A673 (cell line): ENCODE measurements at regions not wholly inside any gene's neighbourhood (a gene's known extent, or its start where the extent isn't known, plus 50 kb on each side); places are given as distances from the start of the nearest gene placed in this dataset.

Experiments
- BruUV-seq: library from RNA; stranded (reverse); fragments of 400-500 nt; replicated peaks from 2 replicates; lab custom pipeline; 2021; lab: Mats Ljungman, UMichigan
- CTCF ChIA-PET: fragments of 300-600 bp; sonication (Branson Sonifier 250); formaldehyde crosslinking; loops from one replicate; lab custom pipeline; 2022; ENCODE audit warnings: antibody characterized with exemption; lab: Charles Lee
- POLR2A ChIA-PET: fragments of 300-600 bp; sonication (Branson Sonifier 250); formaldehyde crosslinking; loops from one replicate; lab custom pipeline; 2022; ENCODE audit warnings: antibody characterized with exemption; ENCODE audit not compliant: low non-redundant PET; lab: Charles Lee
- DNase-seq: peaks from one replicate; pipeline ENCODE4 v3.0.0-alpha.2; 2015; ENCODE audit warnings: low spot score
- H3K27ac ChIP-seq: fragments of 200-600 bp; sonication (generic); 2 replicates; pipeline ENCODE4 v1.5.1; 2016; ENCODE audit warnings: mixed run types, low read depth, mild to moderate bottlenecking, mixed read lengths, antibody characterized with exemption, low read length; ENCODE audit not compliant: poor library complexity, severe bottlenecking
- H3K27me3 ChIP-seq: fragments of 200-600 bp; sonication (generic); replicated peaks from 2 replicates; pipeline ENCODE4 v1.6.1; 2017; ENCODE audit warnings: mixed run types, low read depth, mild to moderate bottlenecking, mixed read lengths, antibody characterized with exemption, low read length; ENCODE audit not compliant: insufficient read depth, poor library complexity
- H3K36me3 ChIP-seq: fragments of 200-600 bp; sonication (generic); 2 replicates; pipeline ENCODE4 v1.6.1; 2016; ENCODE audit warnings: mixed run types, mild to moderate bottlenecking, mixed read lengths, antibody characterized with exemption, low read length; ENCODE audit not compliant: insufficient read depth, poor library complexity, severe bottlenecking
- H3K4me1 ChIP-seq: fragments of 200-600 bp; sonication (generic); 2 replicates; pipeline ENCODE4 v1.6.1; 2017; ENCODE audit warnings: mixed run types, mild to moderate bottlenecking, mixed read lengths, antibody characterized with exemption, low read length; ENCODE audit not compliant: insufficient read depth, poor library complexity, severe bottlenecking
- H3K4me3 ChIP-seq: fragments of 200-600 bp; sonication (generic); 2 replicates; pipeline ENCODE4 v1.5.1; 2016; ENCODE audit warnings: low read depth, mixed run types, mild to moderate bottlenecking, mixed read lengths, low read length; ENCODE audit not compliant: poor library complexity, severe bottlenecking
- H3K9me3 ChIP-seq: fragments of 200-600 bp; sonication (generic); 2 replicates; pipeline ENCODE4 v1.6.1; 2016; ENCODE audit warnings: mixed run types, low read depth, mild to moderate bottlenecking, mixed read lengths, antibody characterized with exemption, low read length; ENCODE audit not compliant: poor library complexity, severe bottlenecking
- EZH2 ChIP-seq: fragments of 200-600 bp; sonication (generic); IDR thresholded peaks from 2 replicates; pipeline ENCODE4 v1.6.1; 2017; ENCODE audit warnings: borderline replicate concordance, low read depth, mild to moderate bottlenecking, mixed read lengths, antibody characterized with exemption, low read length; ENCODE audit not compliant: poor library complexity, severe bottlenecking
- intact Hi-C: fragments of 100-400 bp; cut with micrococcal nuclease; formaldehyde crosslinking; loops from one replicate; pipeline ENCODE4 v1.10.0; 2022; ENCODE audit not compliant: unreplicated experiment
- TF ChIP-seq, protein P1 (sequence below): fragments of 300-800, 200-600 bp; sonication (generic); conservative IDR thresholded peaks from 2 replicates; pipeline ENCODE4 v1.5.1; 2017; ENCODE audit warnings: low read depth, mild to moderate bottlenecking, antibody characterized with exemption, low read length, moderate library complexity, mixed read lengths

DNA sequence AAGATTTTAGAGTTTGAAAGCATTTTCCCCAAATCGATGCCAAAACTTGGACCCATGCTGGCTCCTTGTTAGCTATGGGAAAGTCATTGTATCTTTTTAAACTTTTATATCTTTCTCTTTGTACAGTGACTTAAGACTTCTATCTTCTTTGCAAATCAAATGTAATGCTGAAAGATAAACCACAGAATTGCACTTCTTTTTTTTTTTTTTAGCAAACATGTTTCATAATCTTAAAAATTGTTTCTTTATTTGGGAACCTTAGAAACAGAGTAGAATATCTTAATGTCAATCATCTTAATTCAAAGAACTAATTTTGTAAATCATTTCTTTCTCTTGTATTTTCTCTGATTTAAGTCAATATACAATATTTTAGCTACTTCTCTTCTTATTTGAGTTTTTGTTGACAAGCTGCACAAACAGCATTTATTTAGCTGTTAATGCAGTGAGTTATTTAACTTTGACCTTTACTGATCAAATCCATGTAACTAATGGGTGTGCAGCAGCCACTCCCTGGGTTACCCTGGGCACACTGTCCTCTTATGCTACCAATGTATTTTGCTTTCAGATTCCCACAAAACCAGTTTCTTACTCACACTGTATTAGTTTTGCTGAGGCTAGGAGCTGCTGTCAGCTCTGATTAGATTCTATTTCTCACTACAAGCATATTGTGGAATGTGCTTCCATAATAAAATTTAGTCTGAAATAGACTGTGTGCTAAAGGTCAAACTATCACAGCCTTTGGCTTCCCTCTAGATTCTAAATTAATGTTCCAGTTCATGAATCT is 279.6 kb downstream of the ADGB start:
- H3K4me1 ChIP-seq = peaks cover 23% of the 10 kb centered on the region
- intact Hi-C loops = no loop called here
- no TSS peak for BruUV-seq
- H3K36me3 ChIP-seq = no peaks in the 10 kb centered on the region
- CTCF ChIA-PET = no interaction called here
- H3K27me3 ChIP-seq = no peaks in the 10 kb centered on the region
- TF ChIP-seq, protein P1, sequence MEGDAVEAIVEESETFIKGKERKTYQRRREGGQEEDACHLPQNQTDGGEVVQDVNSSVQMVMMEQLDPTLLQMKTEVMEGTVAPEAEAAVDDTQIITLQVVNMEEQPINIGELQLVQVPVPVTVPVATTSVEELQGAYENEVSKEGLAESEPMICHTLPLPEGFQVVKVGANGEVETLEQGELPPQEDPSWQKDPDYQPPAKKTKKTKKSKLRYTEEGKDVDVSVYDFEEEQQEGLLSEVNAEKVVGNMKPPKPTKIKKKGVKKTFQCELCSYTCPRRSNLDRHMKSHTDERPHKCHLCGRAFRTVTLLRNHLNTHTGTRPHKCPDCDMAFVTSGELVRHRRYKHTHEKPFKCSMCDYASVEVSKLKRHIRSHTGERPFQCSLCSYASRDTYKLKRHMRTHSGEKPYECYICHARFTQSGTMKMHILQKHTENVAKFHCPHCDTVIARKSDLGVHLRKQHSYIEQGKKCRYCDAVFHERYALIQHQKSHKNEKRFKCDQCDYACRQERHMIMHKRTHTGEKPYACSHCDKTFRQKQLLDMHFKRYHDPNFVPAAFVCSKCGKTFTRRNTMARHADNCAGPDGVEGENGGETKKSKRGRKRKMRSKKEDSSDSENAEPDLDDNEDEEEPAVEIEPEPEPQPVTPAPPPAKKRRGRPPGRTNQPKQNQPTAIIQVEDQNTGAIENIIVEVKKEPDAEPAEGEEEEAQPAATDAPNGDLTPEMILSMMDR = no peak
- no peak for TF ChIP-seq EZH2
- H3K9me3 ChIP-seq = no peaks in the 10 kb centered on the region
- H3K4me3 ChIP-seq = no peak overlapping the region
- DNase-seq = no peak
- POLR2A ChIA-PET = no interaction called here
- H3K27ac ChIP-seq = no peak overlapping the region

DNA sequence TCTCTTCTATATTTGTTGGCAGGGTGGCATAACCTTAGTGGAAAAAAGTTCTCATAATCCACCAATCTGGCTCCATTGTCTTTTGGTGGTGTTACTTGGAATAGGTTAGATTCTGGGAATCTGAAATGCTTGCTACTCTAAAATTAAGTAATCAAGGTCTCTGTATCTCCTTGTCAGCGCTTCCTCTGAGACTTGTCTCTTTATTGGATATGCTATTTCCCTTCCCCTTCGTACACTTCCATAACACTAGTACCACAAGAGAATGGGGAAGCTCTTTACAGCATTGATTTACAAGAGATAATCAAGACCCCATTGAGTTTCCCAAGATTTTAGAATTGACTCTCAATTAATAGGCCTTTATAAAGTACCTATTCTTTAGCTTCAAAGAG is 280.2 kb downstream of the ADGB start:
- H3K27me3 ChIP-seq = no peaks in the 10 kb centered on the region
- H3K27ac ChIP-seq = no peak overlapping the region
- TF ChIP-seq EZH2 = no peak
- TF ChIP-seq, protein P1 = no peak
- H3K4me3 ChIP-seq = no peak overlapping the region
- intact Hi-C loops = no loop called here
- no peaks in the 10 kb centered on the region for H3K36me3 ChIP-seq
- H3K9me3 ChIP-seq = no peaks in the 10 kb centered on the region
- CTCF ChIA-PET = no interaction called here
- no TSS peak for BruUV-seq
- no peak for DNase-seq
- peaks cover 23% of the 10 kb centered on the region for H3K4me1 ChIP-seq
- POLR2A ChIA-PET = no interaction called here

DNA sequence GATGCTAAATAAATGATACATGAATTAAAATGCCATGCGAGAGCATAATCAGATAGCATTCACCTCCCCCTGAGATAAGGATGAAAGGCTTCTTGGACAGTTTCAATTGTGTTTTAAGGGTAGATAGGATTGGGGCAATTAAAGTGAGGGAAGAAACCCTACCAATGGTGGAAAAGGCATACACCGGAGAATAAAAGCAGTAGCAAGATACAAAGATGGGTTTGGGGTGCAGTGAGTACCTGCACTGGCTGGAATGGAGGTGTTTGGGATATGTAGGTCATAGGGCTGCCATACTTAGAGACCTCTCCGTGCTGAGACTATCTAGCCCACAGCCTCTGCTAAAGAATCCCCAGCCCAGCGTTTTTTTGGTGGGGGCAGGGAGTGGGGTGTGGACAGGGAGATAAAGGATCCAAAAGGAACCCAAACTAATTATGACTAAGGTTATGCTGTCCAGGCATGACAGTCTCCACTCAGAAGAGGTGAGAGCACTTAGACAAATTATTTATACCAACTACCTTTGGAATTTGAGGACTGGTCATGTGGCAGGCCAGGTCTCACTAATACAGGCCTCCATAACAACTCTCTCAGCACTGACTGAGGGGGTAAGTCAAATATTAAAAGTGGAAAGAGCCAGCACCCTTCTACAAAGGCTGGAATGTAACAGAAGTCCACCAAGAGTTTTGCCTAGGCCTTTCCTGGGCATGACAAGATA is 280.8 kb downstream of the ADGB start:
- no peaks in the 10 kb centered on the region for H3K36me3 ChIP-seq
- no peaks in the 10 kb centered on the region for H3K27me3 ChIP-seq
- POLR2A ChIA-PET = no interaction called here
- no peak overlapping the region for H3K27ac ChIP-seq
- peaks cover 23% of the 10 kb centered on the region for H3K4me1 ChIP-seq
- intact Hi-C loops = loop anchor here (10.0 kb wide), 1 partner anchor 325 kb away; the partner anchor contains the start of gene STXBP5
- no TSS peak for BruUV-seq
- no peak for TF ChIP-seq EZH2
- TF ChIP-seq, protein P1 = no peak
- H3K4me3 ChIP-seq = no peak overlapping the region
- no peak for DNase-seq
- H3K9me3 ChIP-seq = no peaks in the 10 kb centered on the region
- CTCF ChIA-PET = no interaction called here
